HepG2 (cell line): ENCODE measurements at regions not wholly inside any gene's neighbourhood (a gene's known extent, or its start where the extent isn't known, plus 50 kb on each side); places are given as distances from the start of the nearest gene placed in this dataset.
A peak's percentile ranks its signal among the peaks of the same experiment; 100 is the strongest.

Experiments used
- CREBL2 ChIP-seq: sonication (generic); formaldehyde crosslinking; IDR thresholded peaks from 2 replicates; pipeline ENCODE4 v1.8.1; 2023; ENCODE audit warnings: missing genetic modification reagents, mild to moderate bottlenecking, borderline replicate concordance
- HCFC1 ChIP-seq: fragments of 150-350 bp; IDR thresholded peaks from 2 replicates; pipeline ENCODE4 v1.6.1; 2014; ENCODE audit warnings: low read depth, low read length
- HES4 ChIP-seq: sonication (generic); formaldehyde crosslinking; IDR thresholded peaks from 2 replicates; pipeline ENCODE4 v1.9.0; 2021; ENCODE audit warnings: mild to moderate bottlenecking, missing genetic modification reagents, borderline replicate concordance
- HMGXB3 ChIP-seq: sonication (generic); formaldehyde crosslinking; IDR thresholded peaks from 2 replicates; pipeline ENCODE4 v1.4.0; 2020; ENCODE audit warnings: missing genetic modification reagents, borderline replicate concordance
- HMGXB4 ChIP-seq, 2 experiments: sonication (generic) in 1 of 2; formaldehyde crosslinking in 1 of 2; IDR thresholded peaks; 2 replicates each; pipeline versions ENCODE4 v1.4.0 to v1.6.1; 2018 to 2020; ENCODE audit warnings: missing genetic modification reagents in 2 of 2, borderline replicate concordance in 1 of 2, low read depth in 1 of 2, mild to moderate bottlenecking in 1 of 2, missing biosample characterization in 1 of 2
- HNF1B ChIP-seq: sonication (generic); formaldehyde crosslinking; IDR thresholded peaks from 2 replicates; pipeline ENCODE4 v1.5.1; 2020; ENCODE audit warnings: mild to moderate bottlenecking, moderate library complexity, missing genetic modification reagents
- KDM5A ChIP-seq: fragments of 200-600 bp; sonication (generic); IDR thresholded peaks from 2 replicates; pipeline ENCODE4 v1.7.0; 2018; ENCODE audit warnings: antibody characterized with exemption, mild to moderate bottlenecking, low read length, borderline replicate concordance
- MTA3 ChIP-seq: sonication (generic); formaldehyde crosslinking; IDR thresholded peaks from 2 replicates; pipeline ENCODE4 v1.4.0; 2020; ENCODE audit warnings: missing genetic modification reagents
- SIN3B ChIP-seq: fragments of 150-350 bp; IDR thresholded peaks from 2 replicates; pipeline ENCODE4 v1.6.1; 2014; ENCODE audit warnings: low read length
- SKI ChIP-seq: fragments of 450-650 bp; IDR thresholded peaks from one replicate; pipeline ENCODE4 v1.6.1; 2018; ENCODE audit warnings: mild to moderate bottlenecking; ENCODE audit not compliant: partially characterized antibody
- ZBTB25 ChIP-seq: IDR thresholded peaks from 2 replicates; pipeline ENCODE4 v1.6.1; 2018; ENCODE audit warnings: missing genetic modification reagents
- ZBTB33 ChIP-seq: sonication (generic); formaldehyde crosslinking; IDR thresholded peaks from 2 replicates; pipeline ENCODE4 v1.4.0; 2020; ENCODE audit warnings: missing genetic modification reagents
- ZBTB7B ChIP-seq: sonication (generic); formaldehyde crosslinking; IDR thresholded peaks from 2 replicates; pipeline ENCODE4 v1.4.0; 2020; ENCODE audit warnings: missing genetic modification reagents
- ZNF263 ChIP-seq: sonication (generic); formaldehyde crosslinking; IDR thresholded peaks from 2 replicates; pipeline ENCODE4 v1.4.0; 2020; ENCODE audit warnings: missing genetic modification reagents
- ZNF496 ChIP-seq: sonication (generic); formaldehyde crosslinking; IDR thresholded peaks from 2 replicates; pipeline ENCODE4 v1.8.1; 2023; ENCODE audit warnings: mild to moderate bottlenecking, moderate library complexity, missing genetic modification reagents; ENCODE audit not compliant: insufficient replicate concordance
- ZNF589 ChIP-seq: sonication (generic); formaldehyde crosslinking; conservative IDR thresholded peaks from 2 replicates; pipeline ENCODE4 v1.8.0; 2022; ENCODE audit warnings: mild to moderate bottlenecking, moderate library complexity, missing genetic modification reagents
- ZNF615 ChIP-seq: sonication (generic); formaldehyde crosslinking; IDR thresholded peaks from 2 replicates; pipeline ENCODE4 v1.5.0; 2020; ENCODE audit warnings: mild to moderate bottlenecking, missing genetic modification reagents, borderline replicate concordance

GRCh38 chr10:95133016-95133752 lies 60.9 kb upstream of the ACSM6 start (continued):
- peak; percentile 67; the same call in 1 of the 2 replicates for TF ChIP-seq ZBTB33
- TF ChIP-seq ZNF496 (CRISPR knock-in tag), result no peak
- TF ChIP-seq ZNF589 (CRISPR knock-in tag), result no peak
- TF ChIP-seq ZNF263, result no peak
- peak; percentile 10 for TF ChIP-seq SKI
- TF ChIP-seq ZBTB7B, result no peak
- no peak for TF ChIP-seq CREBL2 (CRISPR knock-in tag)
- TF ChIP-seq SIN3B, result 0 out of 2 replicates have a peak, but pooled peaks have one; percentile 31
- no peak for TF ChIP-seq HES4 (CRISPR knock-in tag)
- no peak for TF ChIP-seq ZNF615
- peak in 1 of 2 experiments; percentile 84; a peak in 2 of 4 replicates for TF ChIP-seq HMGXB4 (CRISPR knock-in tag; IDR thresholded peaks at IDR 0.05; ENCODE audit: borderline replicate concordance in 1 of 2, low read depth in 1 of 2)
- TF ChIP-seq HNF1B (CRISPR knock-in tag), result no peak
- TF ChIP-seq HMGXB3, result peak; percentile 41; the same call in 1 of the 2 replicates
- TF ChIP-seq MTA3 (CRISPR knock-in tag), result no peak
- TF ChIP-seq KDM5A, result no peak
- TF ChIP-seq HCFC1, result no peak
- TF ChIP-seq ZBTB25 (CRISPR knock-in tag), result 0 out of 2 replicates have a peak, but pooled peaks have one; percentile 41
